HCT116 (cell line): ENCODE measurements at regions not wholly inside any gene's neighbourhood (a gene's known extent, or its start where the extent isn't known, plus 50 kb on each side); places are given as distances from the start of the nearest gene placed in this dataset.

ENCODE experiments used
- CBX3 ChIP-seq: IDR thresholded peaks from 2 replicates; pipeline ENCODE4 v1.6.1; 2012; ENCODE audit warnings: low read depth
- EZH2phosphoT487 ChIP-seq: fragments of 200-600 bp; IDR thresholded peaks from 2 replicates; pipeline ENCODE4 v1.6.1; 2018; ENCODE audit warnings: antibody characterized with exemption, borderline replicate concordance
- JUND ChIP-seq: IDR thresholded peaks from 2 replicates; pipeline ENCODE4 v1.6.1; 2012
- POLR2A ChIP-seq: IDR thresholded peaks from 2 replicates; pipeline ENCODE4 v1.7.0; 2011; ENCODE audit warnings: borderline replicate concordance; ENCODE audit not compliant: insufficient read depth, insufficient read length; ENCODE audit errors: extremely low read depth
- POLR2AphosphoS5 ChIP-seq: IDR thresholded peaks from 2 replicates; pipeline ENCODE4 v1.6.1; 2011; ENCODE audit warnings: mild to moderate bottlenecking, low read depth, low read length, moderate library complexity
- SIN3A ChIP-seq: IDR thresholded peaks from 2 replicates; pipeline ENCODE4 v1.6.1; 2012; ENCODE audit warnings: low read depth
- SP1 ChIP-seq: IDR thresholded peaks from 2 replicates; pipeline ENCODE4 v1.6.1; 2012; ENCODE audit warnings: low read depth
- YY1 ChIP-seq: IDR thresholded peaks from 2 replicates; pipeline ENCODE4 v1.6.1; 2011; ENCODE audit warnings: low read length, low read depth, moderate library complexity, mild to moderate bottlenecking; ENCODE audit not compliant: insufficient replicate concordance; ENCODE audit errors: extremely low read depth
- ZNF274 ChIP-seq: fragments of 200-500 bp; sonication (Bioruptor generic); IDR thresholded peaks from 2 replicates; pipeline ENCODE4 v1.6.1; 2014; ENCODE audit warnings: mild to moderate bottlenecking, low read depth, low read length, inconsistent platforms
- TF ChIP-seq, protein P1 (sequence below), 3 experiments: fragments of 200-600 bp in 1 of 3; sonication (generic) in 1 of 3; IDR thresholded peaks in 2 of 3; conservative IDR thresholded peaks in 1 of 3; 2 replicates each; pipeline ENCODE4 v1.5.1; 2012 to 2017; ENCODE audit warnings: low read depth in 2 of 3, low read length in 2 of 3, antibody characterized with exemption in 1 of 3, borderline replicate concordance in 1 of 3, control low read depth in 1 of 3, mild to moderate bottlenecking in 1 of 3, mixed read lengths in 1 of 3, mixed run types in 1 of 3, moderate library complexity in 1 of 3; ENCODE audit not compliant: insufficient read depth in 1 of 3
- TF ChIP-seq, protein P2 (sequence below): IDR thresholded peaks from 2 replicates; pipeline ENCODE4 v1.6.1; 2012; ENCODE audit warnings: low read depth
- TF ChIP-seq, protein P3 (sequence below): IDR thresholded peaks from 2 replicates; pipeline ENCODE4 v1.6.1; 2012
- TF ChIP-seq, protein P4 (sequence below): IDR thresholded peaks from 2 replicates; pipeline ENCODE4 v1.6.1; 2012

DNA sequence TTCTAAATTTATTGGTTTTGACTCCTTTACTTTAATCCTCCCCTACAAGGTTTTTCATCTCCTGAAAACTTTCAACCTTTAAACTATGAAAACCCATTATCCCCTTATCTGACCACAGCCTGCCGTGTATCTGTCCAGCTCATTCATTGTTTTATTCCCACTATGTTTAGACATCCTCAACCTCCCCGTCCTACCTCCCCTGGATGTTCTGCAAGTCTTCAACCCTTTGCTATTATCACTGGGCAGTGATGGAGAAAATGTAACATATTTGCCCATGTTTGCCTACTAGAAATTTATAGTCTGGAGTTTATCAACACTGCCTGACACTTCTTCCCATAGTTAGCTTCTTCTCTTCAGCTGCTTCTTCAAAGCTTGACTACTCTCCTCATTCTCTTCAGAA, 483.4 kb downstream of the PRKD1 start:
- TF ChIP-seq, protein P1, sequence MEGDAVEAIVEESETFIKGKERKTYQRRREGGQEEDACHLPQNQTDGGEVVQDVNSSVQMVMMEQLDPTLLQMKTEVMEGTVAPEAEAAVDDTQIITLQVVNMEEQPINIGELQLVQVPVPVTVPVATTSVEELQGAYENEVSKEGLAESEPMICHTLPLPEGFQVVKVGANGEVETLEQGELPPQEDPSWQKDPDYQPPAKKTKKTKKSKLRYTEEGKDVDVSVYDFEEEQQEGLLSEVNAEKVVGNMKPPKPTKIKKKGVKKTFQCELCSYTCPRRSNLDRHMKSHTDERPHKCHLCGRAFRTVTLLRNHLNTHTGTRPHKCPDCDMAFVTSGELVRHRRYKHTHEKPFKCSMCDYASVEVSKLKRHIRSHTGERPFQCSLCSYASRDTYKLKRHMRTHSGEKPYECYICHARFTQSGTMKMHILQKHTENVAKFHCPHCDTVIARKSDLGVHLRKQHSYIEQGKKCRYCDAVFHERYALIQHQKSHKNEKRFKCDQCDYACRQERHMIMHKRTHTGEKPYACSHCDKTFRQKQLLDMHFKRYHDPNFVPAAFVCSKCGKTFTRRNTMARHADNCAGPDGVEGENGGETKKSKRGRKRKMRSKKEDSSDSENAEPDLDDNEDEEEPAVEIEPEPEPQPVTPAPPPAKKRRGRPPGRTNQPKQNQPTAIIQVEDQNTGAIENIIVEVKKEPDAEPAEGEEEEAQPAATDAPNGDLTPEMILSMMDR (IDR thresholded peaks at IDR 0.05 in 2 of 3, conservative IDR thresholded peaks at IDR 0.05 in 1 of 3; ENCODE audit: borderline replicate concordance in 1 of 3, insufficient read depth in 1 of 3, low read depth in 2 of 3, low read length in 2 of 3), result no peak
- TF ChIP-seq POLR2AphosphoS5 (no peak), SP1 (no peak), POLR2A (no peak), ZNF274 (no peak), SIN3A (no peak), CBX3 (no peak), EZH2phosphoT487 (no peak), YY1 (no peak), JUND (no peak)
- TF ChIP-seq, protein P2, sequence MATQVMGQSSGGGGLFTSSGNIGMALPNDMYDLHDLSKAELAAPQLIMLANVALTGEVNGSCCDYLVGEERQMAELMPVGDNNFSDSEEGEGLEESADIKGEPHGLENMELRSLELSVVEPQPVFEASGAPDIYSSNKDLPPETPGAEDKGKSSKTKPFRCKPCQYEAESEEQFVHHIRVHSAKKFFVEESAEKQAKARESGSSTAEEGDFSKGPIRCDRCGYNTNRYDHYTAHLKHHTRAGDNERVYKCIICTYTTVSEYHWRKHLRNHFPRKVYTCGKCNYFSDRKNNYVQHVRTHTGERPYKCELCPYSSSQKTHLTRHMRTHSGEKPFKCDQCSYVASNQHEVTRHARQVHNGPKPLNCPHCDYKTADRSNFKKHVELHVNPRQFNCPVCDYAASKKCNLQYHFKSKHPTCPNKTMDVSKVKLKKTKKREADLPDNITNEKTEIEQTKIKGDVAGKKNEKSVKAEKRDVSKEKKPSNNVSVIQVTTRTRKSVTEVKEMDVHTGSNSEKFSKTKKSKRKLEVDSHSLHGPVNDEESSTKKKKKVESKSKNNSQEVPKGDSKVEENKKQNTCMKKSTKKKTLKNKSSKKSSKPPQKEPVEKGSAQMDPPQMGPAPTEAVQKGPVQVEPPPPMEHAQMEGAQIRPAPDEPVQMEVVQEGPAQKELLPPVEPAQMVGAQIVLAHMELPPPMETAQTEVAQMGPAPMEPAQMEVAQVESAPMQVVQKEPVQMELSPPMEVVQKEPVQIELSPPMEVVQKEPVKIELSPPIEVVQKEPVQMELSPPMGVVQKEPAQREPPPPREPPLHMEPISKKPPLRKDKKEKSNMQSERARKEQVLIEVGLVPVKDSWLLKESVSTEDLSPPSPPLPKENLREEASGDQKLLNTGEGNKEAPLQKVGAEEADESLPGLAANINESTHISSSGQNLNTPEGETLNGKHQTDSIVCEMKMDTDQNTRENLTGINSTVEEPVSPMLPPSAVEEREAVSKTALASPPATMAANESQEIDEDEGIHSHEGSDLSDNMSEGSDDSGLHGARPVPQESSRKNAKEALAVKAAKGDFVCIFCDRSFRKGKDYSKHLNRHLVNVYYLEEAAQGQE, result no peak
- TF ChIP-seq, protein P3, sequence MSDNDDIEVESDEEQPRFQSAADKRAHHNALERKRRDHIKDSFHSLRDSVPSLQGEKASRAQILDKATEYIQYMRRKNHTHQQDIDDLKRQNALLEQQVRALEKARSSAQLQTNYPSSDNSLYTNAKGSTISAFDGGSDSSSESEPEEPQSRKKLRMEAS, result no peak
- TF ChIP-seq, protein P4, sequence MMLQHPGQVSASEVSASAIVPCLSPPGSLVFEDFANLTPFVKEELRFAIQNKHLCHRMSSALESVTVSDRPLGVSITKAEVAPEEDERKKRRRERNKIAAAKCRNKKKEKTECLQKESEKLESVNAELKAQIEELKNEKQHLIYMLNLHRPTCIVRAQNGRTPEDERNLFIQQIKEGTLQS, result no peak
